Fibroblast of skin of left quadriceps (primary cell): ENCODE measurements at regions not wholly inside any gene's neighbourhood (a gene's known extent, or its start where the extent isn't known, plus 50 kb on each side); places are given as distances from the start of the nearest gene placed in this dataset.

Experiments
- DNase-seq, 2 experiments: peaks; one replicate each; pipeline ENCODE4 v3.0.0-alpha.2; 2013; ENCODE audit warnings: low read depth in 2 of 2

- DNase-seq, result peak in 1 of 2 experiments; percentile 4
These were observed 84.0 kb upstream of the NPY start for GRCh38 chr7:24199978-24200377.

GRCh38 chr7:24200407-24200966 is 83.5 kb upstream of the NPY start:
- no peak for DNase-seq

GRCh38 chr7:24201226-24201625 is 82.8 kb upstream of the NPY start:
- DNase-seq, result no peak

GRCh38 chr7:24212073-24212472 is 71.9 kb upstream of the NPY start:
- DNase-seq, result no peak

- no peak for DNase-seq
These were observed 70.7 kb upstream of the NPY start for GRCh38 chr7:24213311-24213710.

- no peak for DNase-seq
These were observed 69.3 kb upstream of the NPY start for GRCh38 chr7:24214670-24215069.

GRCh38 chr7:24216576-24217125 is 67.3 kb upstream of the NPY start:
- peak; percentile 62 to 64 for DNase-seq

- DNase-seq, result no peak
These were observed 62.5 kb upstream of the NPY start for GRCh38 chr7:24221500-24221899.

GRCh38 chr7:24227068-24227467 is 56.9 kb upstream of the NPY start:
- DNase-seq, result no peak

- no peak for DNase-seq
These were observed 56.2 kb upstream of the NPY start for GRCh38 chr7:24227603-24228359.

- no peak for DNase-seq
These were observed 54.3 kb upstream of the NPY start for GRCh38 chr7:24229481-24230226.

GRCh38 chr7:24231493-24231892 is 52.5 kb upstream of the NPY start:
- DNase-seq, result no peak

- DNase-seq, result no peak
These were observed 50.6 kb upstream of the NPY start for GRCh38 chr7:24233386-24233785.
